ENCODE measurements at regions not wholly inside any gene's neighbourhood (a gene's known extent, or its start where the extent isn't known, plus 50 kb on each side); places are given as distances from the start of the nearest gene placed in this dataset.
"Not testable (repeated sequence)": the region's sequence is repeated elsewhere in the genome, so short reads cannot be mapped to it uniquely, and the experiment has no call there.

GRCh38 chr2:111423184-111423583, 302.5 kb downstream of the BCL2L11 start:
- TF ChIP-seq CTCF, EZH2, EZH2phosphoT487 (IDR thresholded peaks at IDR 0.05): not testable (repeated sequence)

Data from neural progenitor cell (in vitro differentiated cells).